ENCODE measurements at regions not wholly inside any gene's neighbourhood (a gene's known extent, or its start where the extent isn't known, plus 50 kb on each side); places are given as distances from the start of the nearest gene placed in this dataset.

DNA sequence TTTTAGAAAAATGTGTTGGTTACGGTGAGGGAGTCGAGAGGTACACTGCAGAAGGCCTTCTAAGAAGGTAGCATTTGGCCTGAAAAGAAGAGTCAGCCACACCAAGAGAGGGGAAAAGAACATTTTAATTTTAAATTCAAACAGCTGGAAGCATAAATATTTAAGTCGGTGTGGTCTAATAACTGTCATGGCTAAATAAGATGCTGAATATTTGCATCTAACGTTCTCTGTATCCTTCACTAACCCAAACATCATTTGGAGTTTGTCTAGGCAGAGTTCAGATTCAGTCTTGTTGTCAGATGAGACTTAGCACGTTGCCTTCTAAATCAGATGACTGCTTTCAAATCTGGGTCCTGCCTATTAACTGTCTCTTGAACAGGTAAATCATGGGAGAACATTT is 583.3 kb downstream of the DIPK2A start:
- no peaks in the 10 kb centered on the region for H3K4me1 ChIP-seq (ENCODE audit: insufficient read depth, low read length)
- H3K14ac ChIP-seq (ENCODE audit: insufficient read depth, low read length), result no peak overlapping the region

More for the DNA sequence above, 583.3 kb downstream of the DIPK2A start:
- no peak overlapping the region for H4K91ac ChIP-seq (ENCODE audit: insufficient read length, low read depth, low read length)
- H2BK20ac ChIP-seq (ENCODE audit: low read depth, low read length, poor library complexity, severe bottlenecking), result no peak overlapping the region
- no peak overlapping the region for H2BK5ac ChIP-seq (ENCODE audit: insufficient read length, low read length)
- no peak overlapping the region for H3K18ac ChIP-seq (ENCODE audit: insufficient read length, low read depth, low read length)
- H3T11ph ChIP-seq (ENCODE audit: low read length), result no peak overlapping the region
- no peak overlapping the region for H2AFZ ChIP-seq (ENCODE audit: low read length)
- H4K8ac ChIP-seq (replicated peaks; ENCODE audit: insufficient read length, low read depth, low read length), result no peak overlapping the region
- TF ChIP-seq CTCF (conservative IDR thresholded peaks at IDR 0.05), result no peak
- no peaks in the 10 kb centered on the region for H3K23me2 ChIP-seq (ENCODE audit: insufficient read length, low read depth, low read length, poor library complexity, severe bottlenecking)
- H3K27ac ChIP-seq (ENCODE audit: insufficient read length, low read depth, low read length), result no peak overlapping the region
- WGBS (ENCODE audit: extremely low coverage, insufficient read length, low lambda C conversion rate), result no CpG with 5 or more reads among the region's 5 CpGs
- no peak overlapping the region for H3K27ac Mint-ChIP-seq
- H3K27me3 Mint-ChIP-seq (ENCODE audit: low read depth), result no peaks in the 10 kb centered on the region
- no peaks in the 10 kb centered on the region for H3K9me3 Mint-ChIP-seq
- H3K4ac ChIP-seq (ENCODE audit: low read depth, low read length), result no peak overlapping the region
- H2BK15ac ChIP-seq (ENCODE audit: low read depth, low read length), result no peak overlapping the region
- H3K79me1 ChIP-seq (ENCODE audit: insufficient read depth, low read depth, low read length, poor library complexity, severe bottlenecking), result no peaks in the 10 kb centered on the region
- no peak overlapping the region for H3K56ac ChIP-seq (ENCODE audit: insufficient read length, low read depth, low read length)
- H2AK5ac ChIP-seq (ENCODE audit: insufficient read length, low read length), result no peak overlapping the region
- H3K79me2 ChIP-seq (ENCODE audit: insufficient read depth, low read length), result no peaks in the 10 kb centered on the region
- H4K5ac ChIP-seq (ENCODE audit: insufficient read length, low read depth, low read length), result no peak overlapping the region
- H3K4me1 Mint-ChIP-seq, result peaks cover 14 to 17% of the 10 kb centered on the region in 2 experiments
- H3K4me3 Mint-ChIP-seq, result no peak overlapping the region
- no peak for DNase-seq
- no peaks in the 10 kb centered on the region for H3K36me3 Mint-ChIP-seq (ENCODE audit: insufficient read depth in 1 of 3, low read depth in 3 of 3)
- H3K9me3 ChIP-seq (ENCODE audit: control insufficient read depth, low read depth, low read length), result no peaks in the 10 kb centered on the region
- H4K20me1 ChIP-seq (ENCODE audit: control insufficient read depth, insufficient read depth, insufficient read length), result no peaks in the 10 kb centered on the region
- H3K9ac ChIP-seq (ENCODE audit: extremely low read depth, insufficient read length, low read length), result no peak overlapping the region
- H3K23ac ChIP-seq (ENCODE audit: insufficient read length, low read depth, low read length), result no peak overlapping the region
- no peak overlapping the region for H2BK12ac ChIP-seq (ENCODE audit: insufficient read length, low read depth, low read length)
- no peaks in the 10 kb centered on the region for H3K27me3 ChIP-seq (ENCODE audit: insufficient read depth, low read length)
- H2BK120ac ChIP-seq (ENCODE audit: low read depth, low read length, poor library complexity, severe bottlenecking), result no peak overlapping the region
- no peak overlapping the region for H3K4me2 ChIP-seq (ENCODE audit: insufficient read depth, insufficient read length, low read length)

All from H9 (cell line).